Activated CD4-positive, alpha-beta T cell treated with anti-CD3 and anti-CD28 coated beads, Interleukin-2, amount 10 ng/mL, durations not matched to agents 24 days and 14 days (primary cell): ENCODE measurements at regions not wholly inside any gene's neighbourhood (a gene's known extent, or its start where the extent isn't known, plus 50 kb on each side); places are given as distances from the start of the nearest gene placed in this dataset.
"Not testable (repeated sequence)": the region's sequence is repeated elsewhere in the genome, so short reads cannot be mapped to it uniquely, and the experiment has no call there.

Experiments
- DNase-seq: peaks from one replicate; pipeline ENCODE4 v3.0.0; 2022
- H3K27ac Mint-ChIP-seq: one replicate; pipeline ENCODE4 v1.8.0; 2022; ENCODE audit warnings: mild to moderate bottlenecking, mixed read lengths
- H3K27me3 Mint-ChIP-seq: one replicate; pipeline ENCODE4 v1.8.0; 2022; ENCODE audit warnings: mixed read lengths
- H3K36me3 Mint-ChIP-seq: one replicate; pipeline ENCODE4 v1.8.0; 2022; ENCODE audit warnings: low read depth, mild to moderate bottlenecking, mixed read lengths
- H3K4me1 Mint-ChIP-seq: one replicate; pipeline ENCODE4 v1.8.0; 2021; ENCODE audit warnings: mixed read lengths
- H3K4me3 Mint-ChIP-seq: one replicate; pipeline ENCODE4 v1.8.0; 2022; ENCODE audit warnings: mild to moderate bottlenecking, moderate library complexity, mixed read lengths
- H3K9me3 Mint-ChIP-seq: one replicate; pipeline ENCODE4 v1.8.0; 2021; ENCODE audit warnings: mixed read lengths
- intact Hi-C: fragments of 100-400 bp; cut with micrococcal nuclease; formaldehyde crosslinking; loops from one replicate; pipeline ENCODE4 v1.15.1; 2023

DNA sequence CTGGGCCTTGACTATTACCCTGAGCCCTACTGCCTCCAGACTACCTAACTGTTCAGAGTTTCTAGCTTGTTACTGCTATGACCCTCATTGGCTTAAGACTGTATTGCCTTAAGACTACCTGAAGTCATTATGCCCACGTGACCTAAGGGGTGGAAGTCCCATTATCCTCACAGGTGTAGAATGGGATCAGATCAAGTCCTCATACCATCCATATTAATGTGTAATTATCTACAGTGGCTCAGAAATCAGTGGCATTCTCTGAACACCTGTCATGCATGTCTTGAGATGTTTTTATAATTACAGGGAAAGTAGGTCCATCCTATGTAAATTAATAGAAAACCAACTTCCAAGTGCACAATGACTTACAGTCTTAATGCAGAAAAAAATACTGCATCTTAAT lies 124.0 kb upstream of the CDC42EP3 start:
- H3K27me3 Mint-ChIP-seq = peaks cover 5% of the 10 kb centered on the region
- intact Hi-C loops = no loop called here
- peaks cover 14% of the 10 kb centered on the region for H3K9me3 Mint-ChIP-seq
- DNase-seq = no peak
- no peak overlapping the region for H3K27ac Mint-ChIP-seq
- H3K36me3 Mint-ChIP-seq = no peaks in the 10 kb centered on the region
- no peak overlapping the region for H3K4me3 Mint-ChIP-seq
- no peaks in the 10 kb centered on the region for H3K4me1 Mint-ChIP-seq

DNA sequence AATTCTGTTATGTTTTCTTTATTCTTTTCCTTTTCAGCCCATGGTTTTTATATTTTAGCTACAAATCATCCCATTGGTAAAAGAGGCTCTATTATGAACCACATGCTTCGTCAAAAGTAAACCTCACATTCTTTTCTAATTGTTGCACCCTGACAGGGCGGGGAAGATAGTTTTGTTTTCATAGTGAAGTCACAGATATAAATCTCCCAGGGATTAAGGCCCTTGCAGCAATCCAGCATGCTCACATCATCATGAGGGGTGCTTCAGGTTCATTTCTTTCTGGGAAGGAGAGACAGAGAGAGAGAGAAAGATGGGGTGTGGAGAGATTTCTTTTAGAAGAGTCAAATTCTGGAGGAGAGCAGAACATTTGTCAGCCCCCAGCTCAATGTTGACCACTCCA lies 124.5 kb upstream of the CDC42EP3 start:
- peaks cover 14% of the 10 kb centered on the region for H3K9me3 Mint-ChIP-seq
- DNase-seq = no peak
- no peaks in the 10 kb centered on the region for H3K4me1 Mint-ChIP-seq
- intact Hi-C loops = no loop called here
- H3K36me3 Mint-ChIP-seq = no peaks in the 10 kb centered on the region
- no peak overlapping the region for H3K4me3 Mint-ChIP-seq
- H3K27me3 Mint-ChIP-seq = peaks cover 5% of the 10 kb centered on the region
- no peak overlapping the region for H3K27ac Mint-ChIP-seq

DNA sequence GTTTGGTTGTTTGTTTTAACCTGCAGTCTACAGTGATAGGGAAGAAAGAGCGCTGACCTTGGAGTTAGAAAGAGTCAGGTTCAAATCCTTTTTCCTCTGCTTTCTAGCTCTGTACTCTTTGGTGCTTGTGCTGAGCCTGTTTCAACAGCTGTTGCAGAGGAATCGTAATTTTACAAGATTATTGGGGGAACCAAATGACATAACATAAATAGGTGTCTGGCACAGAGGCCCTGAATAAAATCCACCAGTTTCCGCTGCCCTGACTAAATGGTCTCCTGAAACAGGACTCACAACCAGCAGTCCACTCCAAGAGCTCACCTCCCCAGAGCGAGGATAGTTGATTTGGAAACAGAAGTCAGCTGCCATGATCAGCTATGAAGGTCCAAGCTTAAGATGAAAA lies 125.0 kb upstream of the CDC42EP3 start:
- intact Hi-C loops = no loop called here
- no peak overlapping the region for H3K4me3 Mint-ChIP-seq
- H3K27me3 Mint-ChIP-seq = peaks cover 5% of the 10 kb centered on the region
- H3K36me3 Mint-ChIP-seq = no peaks in the 10 kb centered on the region
- peaks cover 14% of the 10 kb centered on the region for H3K9me3 Mint-ChIP-seq
- no peak overlapping the region for H3K27ac Mint-ChIP-seq
- no peak for DNase-seq
- H3K4me1 Mint-ChIP-seq = no peaks in the 10 kb centered on the region

DNA sequence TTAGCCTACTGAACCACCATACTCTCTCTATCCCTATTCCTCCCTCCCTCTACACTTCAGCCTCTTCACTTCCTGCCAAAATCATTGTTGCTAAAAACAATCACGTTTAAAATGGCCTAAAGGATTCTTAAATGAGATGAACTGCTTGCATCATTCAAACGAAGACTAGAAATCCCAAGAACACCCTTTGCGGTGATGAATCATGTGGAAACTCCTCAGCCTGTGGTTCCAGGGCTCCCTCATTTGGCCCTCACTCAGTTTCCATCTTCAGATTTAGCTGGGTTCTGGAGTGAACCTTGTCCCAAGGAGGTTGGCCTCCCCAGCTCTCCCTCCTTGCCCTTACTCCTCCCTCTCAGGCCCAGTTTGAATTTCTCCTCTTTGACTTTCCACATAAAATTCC lies 125.6 kb upstream of the CDC42EP3 start:
- Mint-ChIP-seq H3K27ac (no peak overlapping the region), H3K27me3 (peaks cover 5% of the 10 kb centered on the region)

DNA sequence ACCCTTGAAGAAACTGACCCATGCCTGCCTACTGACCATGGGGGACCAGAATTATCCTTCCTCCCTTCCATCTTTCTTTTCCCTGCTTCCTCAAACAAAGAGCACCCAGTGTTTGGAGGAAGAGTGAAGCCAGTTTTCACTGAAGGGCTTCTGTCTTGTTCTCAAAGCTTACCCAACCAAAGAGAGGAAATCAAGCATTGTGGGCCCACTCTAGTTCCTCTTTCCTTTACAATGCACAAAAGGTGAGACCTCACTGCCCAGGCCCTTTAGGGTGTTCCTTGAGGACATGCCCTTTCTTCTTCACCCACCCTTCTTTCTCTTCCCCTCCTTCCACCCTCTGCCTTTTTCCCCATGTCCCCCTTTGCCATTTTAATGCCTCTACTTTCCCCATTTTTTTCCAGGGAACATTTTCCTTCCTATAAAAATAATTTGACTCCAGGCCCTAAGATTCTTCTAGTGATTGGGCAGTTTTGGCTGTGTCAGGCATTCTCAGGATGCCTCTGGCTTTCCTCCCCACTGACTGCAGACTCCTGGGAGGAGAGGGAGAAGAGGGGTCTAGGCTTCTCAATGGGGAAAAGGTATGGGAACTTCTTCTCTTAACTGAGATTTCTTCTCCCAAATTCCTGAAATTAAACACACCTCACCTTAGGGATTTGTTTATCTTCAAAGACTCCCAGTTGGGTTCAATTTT lies 126.6 kb upstream of the RMDN2 start:
- no peak overlapping the region for H3K27ac Mint-ChIP-seq
- peak; percentile 45 for DNase-seq
- no peaks in the 10 kb centered on the region for H3K4me1 Mint-ChIP-seq
- no peaks in the 10 kb centered on the region for H3K36me3 Mint-ChIP-seq
- H3K4me3 Mint-ChIP-seq = no peak overlapping the region
- H3K9me3 Mint-ChIP-seq = peaks cover 4% of the 10 kb centered on the region
- peaks cover 5% of the 10 kb centered on the region for H3K27me3 Mint-ChIP-seq
- intact Hi-C loops = no loop called here

More for the DNA sequence above, 125.6 kb upstream of the CDC42EP3 start:
- no peak for DNase-seq
- intact Hi-C loops = no loop called here
- no peak overlapping the region for H3K4me3 Mint-ChIP-seq
- H3K4me1 Mint-ChIP-seq = no peaks in the 10 kb centered on the region
- H3K9me3 Mint-ChIP-seq = peaks cover 14% of the 10 kb centered on the region
- H3K36me3 Mint-ChIP-seq = no peaks in the 10 kb centered on the region

DNA sequence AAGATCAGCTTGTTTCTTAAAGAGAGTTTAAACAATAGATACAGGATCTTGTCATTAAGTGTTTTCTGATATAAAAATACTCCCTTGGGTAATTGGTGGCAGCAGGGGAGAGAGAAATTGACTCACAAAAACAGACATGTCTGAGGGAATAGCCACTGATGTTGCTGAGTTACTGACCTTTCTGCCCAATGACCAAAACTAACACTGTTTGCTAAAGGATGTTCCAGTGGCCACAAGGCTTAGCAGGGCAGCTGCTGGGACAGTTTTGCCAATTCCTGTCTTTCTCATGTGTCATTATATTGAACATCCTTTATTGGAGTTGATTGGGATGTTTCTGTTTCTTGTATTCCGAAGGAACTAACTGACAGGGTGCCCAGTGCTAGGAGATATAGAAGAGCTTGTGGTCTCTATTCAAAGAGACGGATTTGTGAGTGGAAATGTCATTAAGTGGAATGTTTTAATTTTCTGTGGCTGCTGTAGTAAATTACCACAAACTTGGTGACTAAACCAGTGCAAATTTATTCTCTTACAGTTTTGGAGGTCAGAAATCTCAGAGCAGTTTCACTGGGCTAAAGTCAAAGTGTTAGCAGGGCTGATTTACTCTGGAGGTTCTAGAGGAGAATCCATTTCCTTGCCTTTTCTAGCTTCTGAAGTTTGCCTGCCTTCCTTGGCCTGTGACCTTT lies 124.8 kb upstream of the RMDN2 start:
- no peaks in the 10 kb centered on the region for H3K9me3 Mint-ChIP-seq
- H3K4me3 Mint-ChIP-seq = no peak overlapping the region
- H3K4me1 Mint-ChIP-seq = no peaks in the 10 kb centered on the region
- no peak for DNase-seq
- intact Hi-C loops = no loop called here
- H3K27ac Mint-ChIP-seq = no peak overlapping the region
- peaks cover 2% of the 10 kb centered on the region for H3K27me3 Mint-ChIP-seq
- H3K36me3 Mint-ChIP-seq = no peaks in the 10 kb centered on the region

DNA sequence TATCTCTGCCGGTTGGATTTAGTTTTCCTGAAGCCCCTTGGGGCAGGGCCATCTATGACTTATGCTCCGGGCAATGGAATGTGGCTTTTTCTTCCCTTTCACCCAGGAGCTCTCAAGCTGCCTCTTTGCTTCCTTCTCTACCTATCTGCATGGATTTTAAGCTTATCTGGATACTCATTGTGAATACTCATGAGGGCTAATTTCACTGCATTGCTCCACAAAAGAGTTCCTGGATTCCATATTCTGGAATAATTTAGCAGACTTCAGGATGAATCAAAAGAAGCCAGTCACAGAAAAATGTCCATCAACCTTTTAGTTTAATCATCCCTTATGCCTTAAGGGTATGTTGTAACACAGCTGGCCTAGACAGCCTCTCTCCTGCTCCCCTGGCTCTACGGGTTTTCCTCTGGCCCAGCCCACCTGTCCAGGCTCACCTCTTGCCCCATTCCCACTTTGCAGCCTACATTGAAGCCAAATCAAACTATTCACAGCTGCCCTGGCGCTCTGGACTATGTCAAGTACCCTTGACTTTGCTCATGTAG lies 122.8 kb upstream of the RMDN2 start:
- peaks cover 12% of the 10 kb centered on the region for H3K9me3 Mint-ChIP-seq
- H3K4me1 Mint-ChIP-seq = no peaks in the 10 kb centered on the region
- no peaks in the 10 kb centered on the region for H3K36me3 Mint-ChIP-seq
- no peak for DNase-seq
- no peak overlapping the region for H3K4me3 Mint-ChIP-seq
- peaks cover 5% of the 10 kb centered on the region for H3K27me3 Mint-ChIP-seq
- H3K27ac Mint-ChIP-seq = no peak overlapping the region
- intact Hi-C loops = no loop called here

DNA sequence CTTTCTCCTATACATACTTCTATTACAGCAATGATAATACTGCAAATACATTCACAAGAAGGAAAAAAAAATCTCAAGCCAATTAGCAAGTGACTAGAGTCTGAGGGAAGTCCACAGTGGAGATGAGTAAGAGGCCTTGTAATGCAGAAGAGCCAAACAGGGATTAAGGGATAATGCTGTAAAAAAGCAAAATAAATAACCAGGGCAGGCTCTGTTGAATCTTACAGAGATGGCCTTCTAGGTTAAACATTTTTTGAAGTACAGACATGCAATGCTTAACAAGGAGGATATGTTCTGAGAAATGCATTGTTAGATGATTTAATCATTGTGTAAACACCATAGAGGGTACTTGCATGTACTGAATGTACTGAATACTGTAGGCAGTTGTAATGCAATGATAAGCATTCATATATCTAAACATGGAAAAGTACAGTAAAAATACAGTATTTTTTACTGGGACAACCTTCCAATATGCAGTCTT lies 122.1 kb upstream of the RMDN2 start:
- Mint-ChIP-seq H3K36me3 (no peaks in the 10 kb centered on the region), H3K27ac (no peak overlapping the region), H3K27me3 (peaks cover 5% of the 10 kb centered on the region), H3K4me1 (no peaks in the 10 kb centered on the region), H3K9me3 (peaks cover 17% of the 10 kb centered on the region), H3K4me3 (no peak overlapping the region)
- intact Hi-C loops = no loop called here
- no peak for DNase-seq

DNA sequence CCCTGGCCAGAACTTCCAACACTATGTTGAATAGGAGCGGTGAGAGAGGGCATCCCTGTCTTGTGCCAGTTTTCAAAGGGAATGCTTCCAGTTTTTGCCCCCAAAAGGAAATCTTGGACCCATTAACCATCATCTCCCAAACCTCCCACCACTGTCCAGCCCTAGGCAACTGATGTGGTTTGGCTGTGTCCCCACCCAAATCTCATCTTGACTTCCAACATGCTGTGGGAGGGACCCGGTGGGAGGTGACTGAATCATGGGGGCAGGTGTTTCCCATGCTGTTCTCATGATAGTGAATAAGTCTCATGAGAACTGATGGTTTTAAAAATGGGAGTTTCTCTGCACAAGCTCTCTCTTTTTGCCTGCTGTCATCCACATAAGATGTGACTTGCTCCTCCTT lies 119.1 kb upstream of the RMDN2 start:
- DNase-seq, H3K4me3 Mint-ChIP-seq, intact Hi-C loops, H3K27ac Mint-ChIP-seq, H3K36me3 Mint-ChIP-seq, H3K27me3 Mint-ChIP-seq, H3K4me1 Mint-ChIP-seq: not testable (repeated sequence)
- H3K9me3 Mint-ChIP-seq = peaks cover 21% of the 10 kb centered on the region

DNA sequence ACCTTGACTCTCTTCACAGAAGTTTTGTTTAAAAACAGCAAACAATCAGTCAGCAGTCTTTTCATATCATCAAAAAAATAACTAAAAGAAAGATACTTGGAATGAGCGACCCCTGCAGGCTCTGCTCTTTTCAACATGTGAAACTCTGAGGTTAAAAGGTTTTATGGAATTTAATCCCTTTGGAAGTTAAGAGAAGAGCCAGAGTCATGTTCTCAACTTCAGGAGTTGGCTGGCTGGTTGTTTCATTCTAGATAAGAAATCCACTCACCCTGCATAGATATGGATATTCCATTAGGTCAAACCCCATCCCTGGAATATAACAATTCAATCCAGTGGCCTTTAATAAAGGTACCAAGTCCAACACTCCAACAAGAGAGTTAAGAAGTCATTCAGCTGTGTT lies 115.6 kb upstream of the RMDN2 start:
- no peak overlapping the region for H3K27ac Mint-ChIP-seq
- intact Hi-C loops = no loop called here
- DNase-seq = no peak

DNA sequence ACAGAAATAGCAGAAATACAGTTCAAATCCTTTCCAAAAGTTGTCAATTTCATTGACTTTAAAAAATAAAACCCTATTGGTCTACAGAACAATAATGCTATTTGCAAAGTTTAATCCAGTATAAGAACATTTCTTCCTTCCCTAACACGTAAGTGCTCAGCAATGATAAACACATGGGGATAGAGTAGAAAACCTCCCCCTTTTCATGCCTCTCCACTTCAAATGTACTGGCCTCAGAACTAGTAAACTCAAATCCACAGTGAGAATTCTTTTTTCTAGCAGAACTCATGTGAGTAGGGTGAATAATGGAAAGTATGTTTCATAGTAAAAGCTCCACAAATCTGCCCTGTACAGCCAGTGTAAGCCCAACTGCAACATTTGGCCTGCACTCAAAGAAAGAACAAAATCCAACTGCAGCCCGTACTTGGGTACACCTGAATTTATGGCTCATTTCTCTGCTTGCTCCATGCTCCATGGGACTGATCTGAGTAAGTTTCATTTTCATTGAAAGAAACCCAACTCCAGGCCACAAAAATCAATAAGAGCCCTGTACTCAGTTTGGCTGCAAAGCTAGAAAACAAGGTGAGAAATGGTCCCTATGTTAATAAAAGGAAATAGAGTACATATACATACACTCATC lies 115.0 kb upstream of the RMDN2 start:
- DNase-seq = no peak
- intact Hi-C loops = no loop called here
- Mint-ChIP-seq H3K27ac (no peak overlapping the region), H3K36me3 (no peaks in the 10 kb centered on the region), H3K4me1 (peaks cover 2% of the 10 kb centered on the region), H3K27me3 (peaks cover 3% of the 10 kb centered on the region), H3K9me3 (peaks cover 21% of the 10 kb centered on the region), H3K4me3 (no peak overlapping the region)

More for the DNA sequence above, 115.6 kb upstream of the RMDN2 start:
- H3K36me3 Mint-ChIP-seq = no peaks in the 10 kb centered on the region
- no peak overlapping the region for H3K4me3 Mint-ChIP-seq
- H3K4me1 Mint-ChIP-seq = peaks cover 2% of the 10 kb centered on the region
- H3K27me3 Mint-ChIP-seq = peaks cover 3% of the 10 kb centered on the region
- peaks cover 21% of the 10 kb centered on the region for H3K9me3 Mint-ChIP-seq

DNA sequence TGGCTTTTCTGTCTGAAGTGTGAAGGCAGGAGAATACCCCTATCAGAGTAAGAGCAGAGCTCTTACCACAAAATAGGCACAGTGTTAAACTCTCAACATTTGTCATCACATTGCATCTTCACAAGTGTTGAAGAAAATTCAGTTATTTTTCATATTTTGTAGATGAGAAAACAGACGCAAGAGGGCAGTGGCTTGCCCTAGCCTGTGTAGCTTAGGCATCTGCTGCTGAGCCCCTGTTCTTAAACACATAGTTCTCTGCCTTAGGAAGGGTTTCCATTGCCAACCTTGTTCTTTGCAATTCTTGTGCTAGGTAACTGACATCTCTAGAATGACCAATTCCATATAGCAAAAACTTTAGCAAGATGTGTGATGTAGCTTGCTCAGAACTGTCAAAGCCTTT lies 112.7 kb upstream of the RMDN2 start:
- H3K4me3 Mint-ChIP-seq = no peak overlapping the region
- no peak overlapping the region for H3K27ac Mint-ChIP-seq
- DNase-seq = no peak
- H3K27me3 Mint-ChIP-seq = no peaks in the 10 kb centered on the region
- H3K36me3 Mint-ChIP-seq = no peaks in the 10 kb centered on the region
- peaks cover 2% of the 10 kb centered on the region for H3K4me1 Mint-ChIP-seq
- intact Hi-C loops = no loop called here
- peaks cover 8% of the 10 kb centered on the region for H3K9me3 Mint-ChIP-seq

DNA sequence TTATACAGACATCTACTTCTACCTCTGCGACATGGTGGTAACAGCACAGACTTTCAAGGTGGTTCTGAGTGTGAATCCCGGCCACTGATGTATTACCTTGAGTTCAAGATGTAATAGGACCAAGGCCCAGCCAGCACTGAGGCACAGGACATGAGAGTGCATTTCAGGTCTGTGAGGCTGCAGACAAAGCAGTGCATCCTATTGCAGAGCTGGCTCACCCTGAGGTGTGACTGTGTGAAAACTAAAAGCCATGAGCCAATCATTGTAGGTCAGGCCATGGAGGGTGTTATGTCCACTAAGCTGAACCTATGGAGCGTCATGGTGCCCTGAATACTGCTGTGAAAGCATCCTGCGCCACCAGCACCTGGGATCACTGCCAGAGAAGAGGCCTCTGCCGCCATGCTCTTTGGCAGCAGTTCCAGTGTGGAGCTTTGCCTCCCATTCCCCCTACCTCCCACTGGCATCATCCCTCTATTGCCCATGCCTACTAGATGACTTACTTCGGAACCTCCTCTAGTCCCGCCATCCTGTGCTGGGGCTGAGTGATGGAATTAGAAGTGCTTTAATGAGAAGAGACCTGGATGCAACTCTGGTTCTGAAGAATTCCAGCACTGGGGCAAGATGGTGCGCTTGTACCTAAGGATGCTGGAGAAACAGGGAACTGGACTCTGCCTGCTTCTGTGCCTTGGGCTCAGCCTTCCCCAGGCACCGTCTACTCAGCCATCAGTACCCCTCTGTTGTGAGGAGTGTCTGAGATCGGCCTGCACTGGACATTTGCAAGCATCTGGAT lies 112.0 kb upstream of the RMDN2 start:
- Mint-ChIP-seq H3K27me3 (no peaks in the 10 kb centered on the region), H3K4me3 (no peak overlapping the region), H3K27ac (no peak overlapping the region), H3K36me3 (no peaks in the 10 kb centered on the region), H3K9me3 (peaks cover 4% of the 10 kb centered on the region), H3K4me1 (peaks cover 2% of the 10 kb centered on the region)
- intact Hi-C loops = no loop called here
- no peak for DNase-seq
